Urinary bladder (tissue), 3 donors: ENCODE measurements at regions not wholly inside any gene's neighbourhood (a gene's known extent, or its start where the extent isn't known, plus 50 kb on each side); places are given as distances from the start of the nearest gene placed in this dataset.
"Not testable (repeated sequence)": the region's sequence is repeated elsewhere in the genome, so short reads cannot be mapped to it uniquely, and the experiment has no call there.

ENCODE experiments used
- DNase-seq: peaks from one replicate; pipeline ENCODE4 v3.0.0-alpha.2; 2015; ENCODE audit errors: extremely low spot score
- H3K27ac ChIP-seq: one replicate; pipeline ENCODE4 v1.5.1; 2013; ENCODE audit warnings: low read depth, mild to moderate bottlenecking, moderate library complexity
- H3K36me3 ChIP-seq: one replicate; pipeline ENCODE4 v1.6.1; 2013; ENCODE audit warnings: mild to moderate bottlenecking, moderate library complexity; ENCODE audit not compliant: insufficient read depth
- H3K4me1 ChIP-seq: one replicate; pipeline ENCODE4 v1.6.1; 2013; ENCODE audit warnings: mild to moderate bottlenecking, moderate library complexity; ENCODE audit not compliant: insufficient read depth
- H3K4me3 ChIP-seq: one replicate; pipeline ENCODE4 v1.5.1; 2013; ENCODE audit warnings: low read depth, low read length
- WGBS: extraction: QIAGEN DNeasy Blood & Tissue Kit; methylation state at CpG from one replicate; pipeline ENCODE4 v1.1.7; 2013; 5-methylcytosine and 5-hydroxymethylcytosine counted together
- donor health status: healthy with polysubstance abuse.
- donor health status: healthy.

- WGBS: 44% methylated on average over 2 of the region's 2 CpGs
- Histone ChIP-seq H3K27ac (no peak overlapping the region), H3K36me3 (no peaks in the 10 kb centered on the region), H3K4me1 (no peaks in the 10 kb centered on the region), H3K4me3 (no peak overlapping the region)
- no peak for DNase-seq
These were observed 1098.2 kb upstream of the USP15 start for GRCh38 chr12:61161961-61162360.

- DNase-seq: no peak
- Histone ChIP-seq H3K36me3 (no peaks in the 10 kb centered on the region), H3K4me3 (no peak overlapping the region), H3K27ac (no peak overlapping the region), H3K4me1 (no peaks in the 10 kb centered on the region)
- WGBS: 80% methylated on average over 18 of the region's 18 CpGs
These were observed 1071.2 kb upstream of the USP15 start for GRCh38 chr12:61188801-61189595.

- DNase-seq: no peak
- Histone ChIP-seq H3K4me1 (no peaks in the 10 kb centered on the region), H3K27ac (no peak overlapping the region), H3K36me3 (no peaks in the 10 kb centered on the region), H3K4me3 (no peak overlapping the region)
- 79% methylated on average over 3 of the region's 3 CpGs for WGBS
These were observed 1046.6 kb upstream of the USP15 start for GRCh38 chr12:61213646-61214045.

- 90% methylated on average over 4 of the region's 4 CpGs for WGBS
- Histone ChIP-seq H3K36me3 (no peaks in the 10 kb centered on the region), H3K27ac (no peak overlapping the region), H3K4me3 (no peak overlapping the region), H3K4me1 (no peaks in the 10 kb centered on the region)
- no peak for DNase-seq
These were observed 1039.9 kb upstream of the USP15 start for GRCh38 chr12:61220337-61220736.

- no peaks in the 10 kb centered on the region for H3K4me1 ChIP-seq
- 87% methylated on average over 5 of the region's 5 CpGs for WGBS
- no peak overlapping the region for H3K4me3 ChIP-seq
- DNase-seq: no peak
- no peaks in the 10 kb centered on the region for H3K36me3 ChIP-seq
- H3K27ac ChIP-seq: no peak overlapping the region
These were observed 1028.2 kb upstream of the USP15 start for GRCh38 chr12:61232040-61232439.

- Histone ChIP-seq H3K4me3 (no peak overlapping the region), H3K4me1 (no peaks in the 10 kb centered on the region), H3K27ac (no peak overlapping the region), H3K36me3 (no peaks in the 10 kb centered on the region)
- WGBS: 82% methylated on average over 2 of the region's 2 CpGs
- no peak for DNase-seq
These were observed 1009.9 kb upstream of the USP15 start for GRCh38 chr12:61250303-61250702.

GRCh38 chr12:61251076-61251475 lies 1009.1 kb upstream of the USP15 start:
- 71% methylated on average over 3 of the region's 3 CpGs for WGBS
- H3K4me1 ChIP-seq: no peaks in the 10 kb centered on the region

GRCh38 chr12:61254225-61254624 lies 1006.0 kb upstream of the USP15 start:
- H3K4me1 ChIP-seq: no peaks in the 10 kb centered on the region
- H3K4me3 ChIP-seq: no peak overlapping the region
- DNase-seq: no peak
- WGBS: 80% methylated on average over 3 of the region's 3 CpGs
- H3K36me3 ChIP-seq: no peaks in the 10 kb centered on the region
- no peak overlapping the region for H3K27ac ChIP-seq

More at GRCh38 chr12:61251076-61251475, 1009.1 kb upstream of the USP15 start:
- H3K36me3 ChIP-seq: no peaks in the 10 kb centered on the region
- H3K27ac ChIP-seq: no peak overlapping the region
- no peak for DNase-seq
- no peak overlapping the region for H3K4me3 ChIP-seq

GRCh38 chr12:61264294-61264693 lies 995.9 kb upstream of the USP15 start:
- H3K4me1 ChIP-seq, H3K36me3 ChIP-seq, DNase-seq, H3K27ac ChIP-seq, H3K4me3 ChIP-seq: not testable (repeated sequence)

GRCh38 chr12:61267474-61267873 lies 992.7 kb upstream of the USP15 start:
- WGBS: 69% methylated on average over 1 of the region's 1 CpG
- Histone ChIP-seq H3K4me3 (no peak overlapping the region), H3K4me1 (no peaks in the 10 kb centered on the region), H3K27ac (no peak overlapping the region), H3K36me3 (no peaks in the 10 kb centered on the region)
- DNase-seq: no peak

GRCh38 chr12:61272441-61272840 lies 987.8 kb upstream of the USP15 start:
- Histone ChIP-seq H3K4me3 (no peak overlapping the region), H3K27ac (no peak overlapping the region), H3K4me1 (no peaks in the 10 kb centered on the region), H3K36me3 (no peaks in the 10 kb centered on the region)
- DNase-seq: no peak

- H3K4me1 ChIP-seq: no peaks in the 10 kb centered on the region
- 64% methylated on average over 3 of the region's 3 CpGs for WGBS
- H3K4me3 ChIP-seq: no peak overlapping the region
These were observed 977.2 kb upstream of the USP15 start for GRCh38 chr12:61282790-61283575.

GRCh38 chr12:61290473-61290872 lies 969.7 kb upstream of the USP15 start:
- no peaks in the 10 kb centered on the region for H3K36me3 ChIP-seq
- H3K27ac ChIP-seq: no peak overlapping the region
- H3K4me1 ChIP-seq: no peaks in the 10 kb centered on the region
- no peak overlapping the region for H3K4me3 ChIP-seq
- DNase-seq: no peak
- WGBS: 84% methylated on average over 2 of the region's 2 CpGs

More at GRCh38 chr12:61282790-61283575, 977.2 kb upstream of the USP15 start:
- H3K36me3 ChIP-seq: no peaks in the 10 kb centered on the region
- no peak overlapping the region for H3K27ac ChIP-seq
- DNase-seq: no peak

- 91% methylated on average over 2 of the region's 2 CpGs for WGBS
- H3K36me3 ChIP-seq: no peaks in the 10 kb centered on the region
- DNase-seq: no peak
- H3K27ac ChIP-seq: no peak overlapping the region
- no peaks in the 10 kb centered on the region for H3K4me1 ChIP-seq
- H3K4me3 ChIP-seq: no peak overlapping the region
These were observed 968.6 kb upstream of the USP15 start for GRCh38 chr12:61291647-61292046.
